Upper lobe of left lung (tissue), 6 donors: ENCODE measurements at regions not wholly inside any gene's neighbourhood (a gene's known extent, or its start where the extent isn't known, plus 50 kb on each side); places are given as distances from the start of the nearest gene placed in this dataset.

Experiments used
- ATAC-seq, 2 donors: fragments of 200-7000 bp; cut with Tn5 transposase; one replicate each; pipeline ENCODE4 v1.9.1; 2022; ENCODE audit warnings: mild to moderate bottlenecking in 2 of 2, moderate library complexity in 2 of 2; ENCODE audit not compliant: low FRiP score in 2 of 2
- DNase-seq, 2 donors: peaks; one replicate each; pipeline ENCODE4 v3.0.0-alpha.2; 2019 to 2020
- H3K27ac ChIP-seq, 4 donors: fragments of 200-600 bp; sonication (generic); one replicate each; pipeline ENCODE4 v1.5.1; 2016 to 2019
- H3K27me3 ChIP-seq, 4 donors: fragments of 200-600 bp; sonication (generic); one replicate each; pipeline ENCODE4 v1.5.1; 2017 to 2019
- H3K36me3 ChIP-seq, 4 donors: fragments of 200-600 bp; sonication (generic); one replicate each; pipeline ENCODE4 v1.5.1; 2016 to 2019
- H3K4me1 ChIP-seq, 4 donors: fragments of 200-600 bp; sonication (generic); one replicate each; pipeline ENCODE4 v1.5.1; 2018 to 2019
- H3K4me3 ChIP-seq, 4 donors: fragments of 200-600 bp; sonication (generic); one replicate each; pipeline ENCODE4 v1.5.1; 2017 to 2019; ENCODE audit warnings: mild to moderate bottlenecking in 2 of 4, moderate library complexity in 1 of 4
- H3K9me3 ChIP-seq, 4 donors: fragments of 200-600 bp; sonication (generic); one replicate each; pipeline ENCODE4 v1.5.1; 2018 to 2019
- CTCF ChIP-seq, 6 experiments: fragments of 450-650 bp in 4 of 6; fragments of 200-600 bp in 2 of 6; sonication (generic) in 2 of 6; IDR thresholded peaks; one replicate each; pipeline ENCODE4 v1.5.1; 2016 to 2019; ENCODE audit warnings: antibody characterized with exemption in 6 of 6
- EP300 ChIP-seq, 4 donors: sonication (generic); formaldehyde crosslinking; IDR thresholded peaks; one replicate each; pipeline ENCODE4 v1.5.1; 2017; ENCODE audit warnings: antibody characterized with exemption in 4 of 4, control low read depth in 2 of 4
- POLR2A ChIP-seq, 4 donors: fragments of 450-650 bp; IDR thresholded peaks; one replicate each; pipeline ENCODE4 v1.5.1; 2016 to 2017; ENCODE audit warnings: antibody characterized with exemption in 4 of 4, mild to moderate bottlenecking in 2 of 4
- POLR2AphosphoS5 ChIP-seq, 2 donors: sonication (generic); formaldehyde crosslinking; IDR thresholded peaks; one replicate each; pipeline ENCODE4 v1.5.1; 2017; ENCODE audit warnings: antibody characterized with exemption in 2 of 2
- WGBS, 2 donors: methylation state at CpG; one replicate each; pipeline ENCODE4 v1.1.5; 2017 to 2018; 5-methylcytosine and 5-hydroxymethylcytosine counted together
- donor health status: DM: no; HTN: no; CAD: no; lungs with moderate emphysema.
- donor health status: DM: no; HTN: yes; CAD: no; lungs with severe emphysema.

DNA sequence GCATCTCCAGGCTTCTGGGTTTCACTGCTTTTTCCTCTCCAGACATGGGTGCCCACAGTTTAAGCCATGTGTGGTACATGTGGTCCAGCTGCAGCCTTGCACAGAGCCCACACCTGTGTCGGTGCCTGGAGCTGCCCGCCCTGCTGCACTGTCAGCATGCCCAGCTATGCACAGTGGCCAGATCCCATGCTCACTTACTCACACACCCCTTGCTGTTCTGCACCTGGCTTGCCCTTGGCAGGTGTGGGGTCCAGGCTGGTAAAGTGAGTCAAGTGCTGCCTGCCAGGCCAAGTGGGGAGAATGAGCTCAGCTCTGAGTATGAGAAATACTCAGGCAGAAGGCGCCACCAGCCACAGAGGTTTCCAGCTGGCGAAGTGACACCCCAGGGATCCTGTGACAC lies 739.9 kb downstream of the CDH11 start:
- peak in 1 of 2 donors; percentile 40 for ATAC-seq
- WGBS, 2 donors: 95 to 97% methylated on average over 3 to 4 of the region's 4 CpGs

GRCh38 chr16:64380751-64381150 lies 741.1 kb downstream of the CDH11 start:
- H3K4me3 ChIP-seq: no peak overlapping the region
- DNase-seq: peak in 1 of 2 donors; percentile 33

More for the DNA sequence above, 739.9 kb downstream of the CDH11 start:
- Histone ChIP-seq H3K4me1 (no peaks in the 10 kb centered on the region), H3K27ac (no peak overlapping the region), H3K36me3 (no peaks in the 10 kb centered on the region), H3K4me3 (no peak overlapping the region), H3K9me3 (peaks cover 0 to 5% (median 0%) of the 10 kb centered on the region in 4 donors), H3K27me3 (no peaks in the 10 kb centered on the region)
- peak in 1 of 2 donors; percentile 38 for DNase-seq
- TF ChIP-seq CTCF (IDR thresholded peaks at IDR 0.05) (no peak), POLR2AphosphoS5 (IDR thresholded peaks at IDR 0.05) (no peak), POLR2A (IDR thresholded peaks at IDR 0.05) (no peak), EP300 (IDR thresholded peaks at IDR 0.05) (no peak)

DNA sequence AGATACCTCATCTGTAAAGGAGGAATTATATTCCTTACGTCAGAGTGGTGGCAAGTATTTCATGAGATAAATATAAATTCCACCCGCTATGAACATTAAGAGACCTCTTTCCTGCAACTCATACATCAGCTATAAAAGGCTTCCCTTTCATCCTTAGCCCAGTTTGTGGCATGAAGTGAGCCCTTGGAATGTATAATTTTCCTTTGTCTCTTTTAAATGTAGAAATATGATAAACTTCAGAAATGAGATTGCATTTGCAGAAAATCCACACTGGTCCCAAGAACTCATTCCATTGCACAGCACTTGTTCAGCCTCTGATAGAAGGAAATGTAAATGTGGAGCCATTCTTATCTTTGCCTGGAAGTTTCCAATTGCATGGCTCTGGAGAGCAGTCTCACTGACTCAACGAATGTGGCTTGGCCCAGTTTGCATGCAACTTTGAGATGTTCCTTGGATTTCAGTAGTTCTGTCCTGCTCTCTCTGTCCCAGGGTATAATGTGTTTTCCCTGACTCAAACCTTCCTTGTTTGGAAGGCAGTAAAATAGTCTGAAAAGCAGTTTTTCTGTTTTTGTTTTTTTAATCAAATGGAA lies 746.4 kb downstream of the CDH11 start:
- no peaks in the 10 kb centered on the region for H3K36me3 ChIP-seq
- no peak for TF ChIP-seq POLR2AphosphoS5 (IDR thresholded peaks at IDR 0.05)
- no peak for TF ChIP-seq POLR2A (IDR thresholded peaks at IDR 0.05)
- TF ChIP-seq EP300 (IDR thresholded peaks at IDR 0.05): no peak
- no peak for TF ChIP-seq CTCF (IDR thresholded peaks at IDR 0.05)
- H3K27ac ChIP-seq: no peak overlapping the region
- WGBS, 2 donors: 78 to 82% methylated on average over 3 of the region's 3 CpGs
- no peaks in the 10 kb centered on the region for H3K4me1 ChIP-seq
- no peaks in the 10 kb centered on the region for H3K27me3 ChIP-seq
- DNase-seq (no peak), ATAC-seq (peak in 1 of 2 donors; percentile 39)
- no peak overlapping the region for H3K4me3 ChIP-seq
- H3K9me3 ChIP-seq: no peaks in the 10 kb centered on the region

More at GRCh38 chr16:64380751-64381150, 741.1 kb downstream of the CDH11 start:
- no peak for TF ChIP-seq POLR2A (IDR thresholded peaks at IDR 0.05)
- TF ChIP-seq CTCF (IDR thresholded peaks at IDR 0.05): no peak
- TF ChIP-seq POLR2AphosphoS5 (IDR thresholded peaks at IDR 0.05): no peak
- TF ChIP-seq EP300 (IDR thresholded peaks at IDR 0.05): no peak
- ATAC-seq: no peak
- Histone ChIP-seq H3K4me1 (no peaks in the 10 kb centered on the region), H3K9me3 (peaks cover 0 to 5% (median 0%) of the 10 kb centered on the region in 4 donors), H3K27ac (no peak overlapping the region), H3K27me3 (no peaks in the 10 kb centered on the region), H3K36me3 (no peaks in the 10 kb centered on the region)
- WGBS, 2 donors: 59% methylated on average over 3 of the region's 3 CpGs; no CpG with 5 or more reads in 1 of the 2 donors

GRCh38 chr16:64370112-64370511 lies 751.8 kb downstream of the CDH11 start:
- H3K36me3 ChIP-seq: no peaks in the 10 kb centered on the region
- WGBS, 2 donors: 37 to 60% methylated on average over 1 of the region's 1 CpG

More at GRCh38 chr16:64370112-64370511, 751.8 kb downstream of the CDH11 start:
- DNase-seq: no peak
- no peaks in the 10 kb centered on the region for H3K9me3 ChIP-seq
- no peak for TF ChIP-seq EP300 (IDR thresholded peaks at IDR 0.05)
- no peak for TF ChIP-seq POLR2AphosphoS5 (IDR thresholded peaks at IDR 0.05)
- TF ChIP-seq CTCF (IDR thresholded peaks at IDR 0.05): no peak
- TF ChIP-seq POLR2A (IDR thresholded peaks at IDR 0.05): no peak
- no peaks in the 10 kb centered on the region for H3K27me3 ChIP-seq
- no peak for ATAC-seq
- H3K27ac ChIP-seq: no peak overlapping the region
- no peaks in the 10 kb centered on the region for H3K4me1 ChIP-seq
- H3K4me3 ChIP-seq: no peak overlapping the region
